Mesendoderm (in vitro differentiated cells): ENCODE measurements at regions not wholly inside any gene's neighbourhood (a gene's known extent, or its start where the extent isn't known, plus 50 kb on each side); places are given as distances from the start of the nearest gene placed in this dataset.

ENCODE experiments used
- DNase-seq: peaks from one replicate; pipeline ENCODE4 v3.0.0; 2013
- H2AK5ac ChIP-seq: 2 replicates; pipeline ENCODE4 v1.6.1; 2013; ENCODE audit warnings: low read length, inconsistent platforms
- H2BK120ac ChIP-seq: 2 replicates; pipeline ENCODE4 v1.6.1; 2013; ENCODE audit warnings: low read depth, mild to moderate bottlenecking, low read length, moderate library complexity, mixed read lengths
- H2BK15ac ChIP-seq: replicated peaks from 2 replicates; pipeline ENCODE4 v1.6.1; 2013; ENCODE audit warnings: low read depth, mild to moderate bottlenecking, moderate library complexity
- H2BK5ac ChIP-seq: 2 replicates; pipeline ENCODE4 v1.6.1; 2013; ENCODE audit warnings: low read length, inconsistent platforms
- H3K18ac ChIP-seq: 2 replicates; pipeline ENCODE4 v1.6.1; 2013; ENCODE audit warnings: mild to moderate bottlenecking, low read length, mixed read lengths
- H3K23ac ChIP-seq: one replicate; pipeline ENCODE4 v1.6.1; 2013; ENCODE audit warnings: low read length
- H3K27ac ChIP-seq: 2 replicates; pipeline ENCODE4 v1.5.1; 2013; ENCODE audit warnings: low read depth, mild to moderate bottlenecking, inconsistent platforms, low read length, moderate library complexity
- H3K27me3 ChIP-seq: 2 replicates; pipeline ENCODE4 v1.6.1; 2013; ENCODE audit warnings: low read length, control low read depth, mild to moderate bottlenecking, inconsistent platforms; ENCODE audit not compliant: insufficient read depth, poor library complexity
- H3K36me3 ChIP-seq: 2 replicates; pipeline ENCODE4 v1.6.1; 2013; ENCODE audit warnings: low read length, inconsistent platforms; ENCODE audit not compliant: control insufficient read depth, insufficient read depth
- H3K4ac ChIP-seq: one replicate; pipeline ENCODE4 v1.6.1; 2013; ENCODE audit warnings: low read depth, mild to moderate bottlenecking, low read length, moderate library complexity
- H3K4me1 ChIP-seq: 2 replicates; pipeline ENCODE4 v1.6.1; 2013; ENCODE audit warnings: low read depth, low read length, inconsistent platforms; ENCODE audit not compliant: control insufficient read depth
- H3K4me2 ChIP-seq: 2 replicates; pipeline ENCODE4 v1.6.1; 2013; ENCODE audit warnings: low read length
- H3K4me3 ChIP-seq: 2 replicates; pipeline ENCODE4 v1.5.1; 2013; ENCODE audit warnings: mild to moderate bottlenecking, low read length
- H3K56ac ChIP-seq: one replicate; pipeline ENCODE4 v1.6.1; 2013; ENCODE audit warnings: low read length
- H3K79me1 ChIP-seq: 2 replicates; pipeline ENCODE4 v1.6.1; 2013; ENCODE audit warnings: low read length, inconsistent platforms
- H3K79me2 ChIP-seq: 2 replicates; pipeline ENCODE4 v1.6.1; 2013; ENCODE audit warnings: mild to moderate bottlenecking, low read length; ENCODE audit not compliant: control insufficient read depth, insufficient read depth
- H3K9ac ChIP-seq: 2 replicates; pipeline ENCODE4 v1.6.1; 2013; ENCODE audit warnings: low read length, inconsistent platforms
- H4K5ac ChIP-seq: one replicate; pipeline ENCODE4 v1.6.1; 2013; ENCODE audit warnings: low read length
- H4K8ac ChIP-seq: one replicate; pipeline ENCODE4 v1.6.1; 2013; ENCODE audit warnings: low read depth, mild to moderate bottlenecking, control low read depth, low read length, moderate library complexity
- WGBS: extraction: QIAGEN DNeasy Blood & Tissue Kit; methylation state at CpG from one replicate; pipeline ENCODE4 v1.1.7; 2013; ENCODE audit warnings: low lambda C conversion rate, missing lambda C conversion rate; ENCODE audit not compliant: insufficient coverage; ENCODE audit errors: extremely low coverage; 5-methylcytosine and 5-hydroxymethylcytosine counted together

DNA sequence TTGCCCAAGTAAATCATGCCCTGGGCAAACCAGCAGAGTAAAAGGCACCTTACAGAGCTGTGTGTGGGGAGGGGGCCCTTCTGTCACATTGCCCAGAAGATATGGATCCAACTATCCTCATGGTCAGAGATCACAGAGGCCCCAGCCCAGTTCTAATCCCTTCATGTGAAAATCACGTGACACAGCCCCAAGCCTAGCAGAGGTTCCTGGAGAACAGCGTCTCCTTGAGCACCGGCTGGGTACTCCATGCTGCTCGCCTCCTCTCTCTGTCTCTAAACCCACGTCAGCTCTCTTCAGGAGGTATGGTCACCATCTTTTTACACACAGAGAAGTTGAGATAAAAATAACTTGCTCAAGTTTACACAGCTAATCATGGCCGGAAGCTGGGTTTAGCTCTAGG lies 230.2 kb downstream of the ANKRD60 start:
- DNase-seq, result peak; percentile 21
- H2BK15ac ChIP-seq, result no peak overlapping the region
- H3K27ac ChIP-seq, result no peak overlapping the region
- H3K27me3 ChIP-seq, result no peaks in the 10 kb centered on the region
- H2BK120ac ChIP-seq, result no peak overlapping the region
- no peak overlapping the region for H3K4ac ChIP-seq
- H3K9ac ChIP-seq, result no peak overlapping the region
- H4K5ac ChIP-seq, result no peak overlapping the region
- no peak overlapping the region for H3K4me2 ChIP-seq
- no peaks in the 10 kb centered on the region for H3K4me1 ChIP-seq
- H2AK5ac ChIP-seq, result no peak overlapping the region
- no peak overlapping the region for H4K8ac ChIP-seq
- H3K4me3 ChIP-seq, result no peak overlapping the region
- no peak overlapping the region for H3K56ac ChIP-seq
- H2BK5ac ChIP-seq, result no peak overlapping the region
- no peak overlapping the region for H3K23ac ChIP-seq
- H3K18ac ChIP-seq, result no peak overlapping the region
- WGBS, result no CpG with 5 or more reads among the region's 6 CpGs
- H3K36me3 ChIP-seq, result no peaks in the 10 kb centered on the region
- H3K79me1 ChIP-seq, result no peaks in the 10 kb centered on the region
- H3K79me2 ChIP-seq, result no peaks in the 10 kb centered on the region

DNA sequence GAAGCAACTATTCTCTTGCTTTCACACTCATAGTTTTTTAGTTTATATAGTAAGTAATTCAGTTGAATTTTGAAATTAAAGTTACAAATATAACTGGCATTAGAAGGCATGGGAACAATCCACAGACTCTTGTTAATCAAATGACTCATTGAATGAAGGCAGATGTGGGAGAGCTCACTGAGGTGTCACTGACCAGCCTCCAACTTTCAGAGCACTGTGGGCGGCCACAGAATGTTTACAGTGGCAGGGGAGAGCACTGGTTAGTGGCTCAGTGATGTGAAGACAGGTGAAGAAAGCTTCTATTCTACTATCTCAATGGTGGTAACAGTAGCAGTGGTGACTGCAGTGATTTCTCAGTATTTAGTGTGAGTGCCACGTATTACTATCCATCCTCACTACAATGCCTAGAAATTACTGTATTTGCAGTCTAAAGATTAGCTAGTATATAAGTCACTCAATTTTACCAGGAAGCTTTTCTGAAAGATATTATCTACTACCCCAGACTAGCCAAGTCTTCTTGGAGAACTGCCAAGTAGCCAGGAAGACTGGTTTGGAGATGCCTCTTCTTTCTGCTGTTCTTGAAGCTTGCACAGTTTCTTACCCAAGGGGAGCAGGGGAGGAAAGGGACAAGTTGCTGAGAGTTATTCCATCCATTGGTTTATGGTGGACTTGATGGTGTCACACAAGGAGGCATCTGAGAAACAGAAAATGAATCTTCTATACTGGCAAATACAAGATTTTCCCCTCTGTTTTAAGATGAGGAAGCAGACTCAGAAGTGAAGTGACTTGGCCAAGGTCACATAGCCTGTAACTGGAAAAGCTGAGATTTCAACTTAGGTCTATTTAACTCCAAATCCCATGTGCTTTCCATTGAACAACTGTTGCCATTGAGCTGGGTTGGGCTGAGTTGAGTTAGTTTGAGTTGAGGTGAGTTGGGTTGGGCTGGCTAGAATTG lies 231.2 kb downstream of the ANKRD60 start:
- Histone ChIP-seq H3K4me2 (no peak overlapping the region), H4K5ac (no peak overlapping the region), H3K79me1 (no peaks in the 10 kb centered on the region), H3K23ac (no peak overlapping the region), H3K79me2 (no peaks in the 10 kb centered on the region), H3K4ac (no peak overlapping the region), H2BK5ac (no peak overlapping the region), H3K36me3 (no peaks in the 10 kb centered on the region), H3K4me3 (no peak overlapping the region), H2BK15ac (no peak overlapping the region), H3K9ac (no peak overlapping the region), H4K8ac (no peak overlapping the region), H3K56ac (no peak overlapping the region), H3K27me3 (no peaks in the 10 kb centered on the region), H2AK5ac (no peak overlapping the region), H3K18ac (no peak overlapping the region), H3K4me1 (no peaks in the 10 kb centered on the region), H2BK120ac (no peak overlapping the region), H3K27ac (no peak overlapping the region)
- no peak for DNase-seq
- no CpG with 5 or more reads among the region's 2 CpGs for WGBS

GRCh38 chr20:57996465-57996864 lies 232.0 kb downstream of the ANKRD60 start:
- Histone ChIP-seq H3K27ac (no peak overlapping the region), H3K27me3 (no peaks in the 10 kb centered on the region), H4K8ac (no peak overlapping the region), H3K9ac (no peak overlapping the region), H4K5ac (no peak overlapping the region), H3K36me3 (no peaks in the 10 kb centered on the region), H3K79me1 (no peaks in the 10 kb centered on the region), H3K18ac (no peak overlapping the region), H3K4me1 (no peaks in the 10 kb centered on the region), H2BK5ac (no peak overlapping the region), H3K4ac (no peak overlapping the region), H3K4me2 (no peak overlapping the region), H2AK5ac (no peak overlapping the region), H3K23ac (no peak overlapping the region), H3K79me2 (no peaks in the 10 kb centered on the region), H2BK120ac (no peak overlapping the region), H3K4me3 (no peak overlapping the region), H2BK15ac (no peak overlapping the region), H3K56ac (no peak overlapping the region)
- WGBS, result no CpG with 5 or more reads among the region's 3 CpGs
- no peak for DNase-seq

DNA sequence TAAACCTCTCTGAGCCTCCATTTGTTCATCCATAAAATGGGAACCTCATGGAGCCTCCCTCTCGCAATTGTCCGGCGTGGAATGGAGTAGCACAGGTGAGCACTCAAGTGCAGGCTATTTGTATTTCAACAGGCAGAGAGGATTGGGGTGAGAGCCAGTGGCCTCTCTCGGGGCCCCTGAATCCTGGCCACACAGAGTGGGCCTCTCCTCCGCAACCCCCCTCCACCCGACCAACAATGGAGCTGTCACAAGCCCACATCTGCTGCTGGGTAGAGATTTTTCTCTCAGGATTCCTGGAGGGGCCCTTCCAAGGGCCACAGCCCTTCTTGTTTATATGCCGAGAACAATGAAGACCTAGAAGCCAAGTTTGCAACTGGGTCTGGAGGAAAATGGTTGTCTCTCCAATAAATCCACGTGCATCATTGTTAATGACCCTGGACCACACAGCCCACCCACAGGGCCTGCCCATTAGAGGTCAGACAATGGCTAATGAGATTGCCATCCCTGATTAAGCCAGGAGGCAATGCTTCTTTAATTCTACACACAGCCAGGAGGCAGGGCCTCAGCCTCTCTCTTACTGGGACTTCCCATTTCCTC lies 233.0 kb downstream of the ANKRD60 start:
- H3K4ac ChIP-seq, result no peak overlapping the region
- H3K79me1 ChIP-seq, result no peaks in the 10 kb centered on the region
- no peak for DNase-seq
- H3K4me2 ChIP-seq, result no peak overlapping the region
- H3K79me2 ChIP-seq, result no peaks in the 10 kb centered on the region
- no peak overlapping the region for H2BK120ac ChIP-seq
- no peaks in the 10 kb centered on the region for H3K36me3 ChIP-seq
- H3K9ac ChIP-seq, result no peak overlapping the region
- no peak overlapping the region for H3K4me3 ChIP-seq
- H3K23ac ChIP-seq, result no peak overlapping the region
- H3K18ac ChIP-seq, result no peak overlapping the region
- no peaks in the 10 kb centered on the region for H3K4me1 ChIP-seq
- WGBS, result no CpG with 5 or more reads among the region's 8 CpGs
- H4K5ac ChIP-seq, result no peak overlapping the region
- H3K27me3 ChIP-seq, result no peaks in the 10 kb centered on the region
- H3K27ac ChIP-seq, result no peak overlapping the region
- no peak overlapping the region for H2BK5ac ChIP-seq
- no peak overlapping the region for H4K8ac ChIP-seq
- H2AK5ac ChIP-seq, result no peak overlapping the region
- no peak overlapping the region for H3K56ac ChIP-seq
- no peak overlapping the region for H2BK15ac ChIP-seq

DNA sequence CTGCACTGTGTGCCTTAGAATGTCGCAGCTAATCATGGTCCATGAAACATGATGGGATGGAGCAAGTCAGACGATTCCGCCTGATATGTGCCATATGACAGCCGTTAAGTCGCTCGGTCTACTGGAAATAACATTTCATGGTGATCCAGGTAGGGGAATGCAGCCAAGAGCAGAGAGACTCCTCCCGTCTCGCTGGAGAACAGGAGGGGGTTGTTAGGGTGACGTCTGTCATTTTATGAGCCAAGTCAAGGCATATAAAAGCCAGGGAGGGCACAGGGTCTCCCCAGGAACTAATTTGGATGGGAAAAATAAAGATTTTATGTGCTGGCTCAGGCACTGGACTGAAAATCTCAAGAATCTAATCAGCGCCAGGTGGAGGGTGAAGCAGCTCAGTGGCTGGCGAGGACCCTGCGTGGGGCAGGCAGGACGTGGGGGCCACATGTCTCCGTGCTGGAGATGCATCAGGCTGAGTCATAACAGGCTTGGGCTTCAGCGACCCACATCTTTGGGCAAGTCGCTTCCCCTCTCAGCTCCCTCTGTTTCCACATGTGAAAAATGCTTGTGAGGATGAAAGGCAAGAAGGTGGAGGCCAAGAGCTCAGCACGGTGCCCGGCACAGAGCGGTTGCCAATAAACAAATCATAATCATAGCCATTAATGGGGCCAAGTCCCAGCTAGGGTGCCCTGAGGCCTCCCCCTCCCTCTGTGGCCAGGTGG lies 234.6 kb downstream of the ANKRD60 start:
- no peak overlapping the region for H2BK5ac ChIP-seq
- no peak overlapping the region for H4K5ac ChIP-seq
- no peaks in the 10 kb centered on the region for H3K79me1 ChIP-seq
- no peak overlapping the region for H2BK120ac ChIP-seq
- no peak overlapping the region for H3K27ac ChIP-seq
- H2BK15ac ChIP-seq, result no peak overlapping the region
- no peak overlapping the region for H3K4me3 ChIP-seq
- no peaks in the 10 kb centered on the region for H3K27me3 ChIP-seq
- H3K18ac ChIP-seq, result no peak overlapping the region
- no peak overlapping the region for H3K4me2 ChIP-seq
- no CpG with 5 or more reads among the region's 19 CpGs for WGBS
- H4K8ac ChIP-seq, result no peak overlapping the region
- H3K56ac ChIP-seq, result no peak overlapping the region
- no peak overlapping the region for H3K4ac ChIP-seq
- no peak overlapping the region for H3K9ac ChIP-seq
- no peaks in the 10 kb centered on the region for H3K79me2 ChIP-seq
- DNase-seq, result no peak
- H3K36me3 ChIP-seq, result no peaks in the 10 kb centered on the region
- H3K4me1 ChIP-seq, result no peaks in the 10 kb centered on the region
- H3K23ac ChIP-seq, result no peak overlapping the region
- no peak overlapping the region for H2AK5ac ChIP-seq
